Amniotic epithelial cell (primary cell): ENCODE measurements at regions not wholly inside any gene's neighbourhood (a gene's known extent, or its start where the extent isn't known, plus 50 kb on each side); places are given as distances from the start of the nearest gene placed in this dataset.

Source experiments
- DNase-seq: peaks from one replicate; pipeline ENCODE4 v3.0.0-alpha.2; 2010; ENCODE audit warnings: low read depth

GRCh38 chr6:120627612-120628011 is 706.7 kb downstream of the TBC1D32 start:
- DNase-seq, result no peak

- no peak for DNase-seq
Measured at GRCh38 chr6:120622127-120622631, 712.1 kb downstream of the TBC1D32 start.

- DNase-seq, result no peak
Measured at GRCh38 chr6:120620900-120621299, 713.4 kb downstream of the TBC1D32 start.

GRCh38 chr6:120615238-120615637 is 719.0 kb downstream of the TBC1D32 start:
- DNase-seq, result no peak

- DNase-seq, result no peak
Measured at GRCh38 chr6:120614723-120615122, 719.6 kb downstream of the TBC1D32 start.

- peak; percentile 4 for DNase-seq
Measured at GRCh38 chr6:120608826-120609225, 725.5 kb downstream of the TBC1D32 start.

- DNase-seq, result no peak
Measured at GRCh38 chr6:120606743-120607142, 727.5 kb downstream of the TBC1D32 start.

- no peak for DNase-seq
Measured at GRCh38 chr6:120604510-120604909, 729.8 kb downstream of the TBC1D32 start.

GRCh38 chr6:120590611-120591010 is 743.7 kb downstream of the TBC1D32 start:
- no peak for DNase-seq

GRCh38 chr6:120588424-120588823 is 745.9 kb downstream of the TBC1D32 start:
- DNase-seq, result no peak

GRCh38 chr6:120587381-120587780 is 746.9 kb downstream of the TBC1D32 start:
- DNase-seq, result no peak

GRCh38 chr6:120584111-120584760 is 750.0 kb downstream of the TBC1D32 start:
- DNase-seq, result no peak

GRCh38 chr6:120576061-120576460 is 758.2 kb downstream of the TBC1D32 start:
- no peak for DNase-seq

GRCh38 chr6:120569714-120570113 is 764.6 kb downstream of the TBC1D32 start:
- DNase-seq, result peak; percentile 28

GRCh38 chr6:120564779-120565178 is 769.5 kb downstream of the TBC1D32 start:
- DNase-seq, result no peak

GRCh38 chr6:120558294-120558693 is 776.0 kb downstream of the TBC1D32 start:
- DNase-seq, result no peak

- no peak for DNase-seq
Measured at GRCh38 chr6:120557554-120557953, 776.7 kb downstream of the TBC1D32 start.

- DNase-seq, result no peak
Measured at GRCh38 chr6:120556491-120556890, 777.8 kb downstream of the TBC1D32 start.

GRCh38 chr6:120553353-120553752 is 780.9 kb downstream of the TBC1D32 start:
- no peak for DNase-seq

- no peak for DNase-seq
Measured at GRCh38 chr6:120545353-120545752, 788.9 kb downstream of the TBC1D32 start.

- no peak for DNase-seq
Measured at GRCh38 chr6:120534954-120535353, 799.3 kb downstream of the TBC1D32 start.

GRCh38 chr6:120526576-120526975 is 807.7 kb downstream of the TBC1D32 start:
- DNase-seq, result no peak

- peak; percentile 7 for DNase-seq
Measured at GRCh38 chr6:120514544-120514943, 819.7 kb downstream of the TBC1D32 start.

- DNase-seq, result no peak
Measured at GRCh38 chr6:120511712-120512111, 822.6 kb downstream of the TBC1D32 start.
